ENCODE measurements at regions not wholly inside any gene's neighbourhood (a gene's known extent, or its start where the extent isn't known, plus 50 kb on each side); places are given as distances from the start of the nearest gene placed in this dataset.

DNA sequence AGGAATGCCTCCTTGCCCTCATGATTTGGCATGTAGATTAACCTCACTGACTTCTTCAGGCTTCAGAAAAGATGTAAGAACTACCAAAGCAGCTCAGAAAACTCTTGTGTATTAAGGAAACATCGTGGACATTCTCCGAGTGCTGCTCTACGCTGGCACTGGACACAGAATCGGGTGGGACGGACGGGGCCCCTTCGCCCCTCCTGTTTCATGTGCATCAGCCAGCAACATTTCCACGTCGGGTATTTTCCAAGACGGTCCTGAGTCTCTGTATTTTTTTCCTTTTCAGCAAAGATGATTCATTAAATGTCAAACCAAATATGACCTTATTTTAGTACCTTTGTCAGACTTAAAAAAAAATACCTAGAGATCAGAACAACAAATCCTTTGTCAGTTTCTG lies 583.6 kb downstream of the CCDC171 start:
- Histone ChIP-seq H3K27ac (no peak overlapping the region), H3K36me3 (replicated peaks in 1 of 2) (no peaks in the 10 kb centered on the region), H3K4me3 (no peak overlapping the region), H3K27me3 (no peaks in the 10 kb centered on the region), H3K4me1 (replicated peaks in 1 of 2) (no peaks in the 10 kb centered on the region), H3K9me3 (replicated peaks in 1 of 3) (no peaks in the 10 kb centered on the region)
- intact Hi-C loops (cut with DNase I): loop anchor here in 1 of 2 donors (5.0 kb wide), 1 partner anchor 264 kb away; no protein-coding TSS in a partner anchor
- no peak for DNase-seq
- WGBS, 4 donors: 71 to 96% (median 88%) methylated on average over 10 of the region's 10 CpGs
- TF ChIP-seq, protein P1, sequence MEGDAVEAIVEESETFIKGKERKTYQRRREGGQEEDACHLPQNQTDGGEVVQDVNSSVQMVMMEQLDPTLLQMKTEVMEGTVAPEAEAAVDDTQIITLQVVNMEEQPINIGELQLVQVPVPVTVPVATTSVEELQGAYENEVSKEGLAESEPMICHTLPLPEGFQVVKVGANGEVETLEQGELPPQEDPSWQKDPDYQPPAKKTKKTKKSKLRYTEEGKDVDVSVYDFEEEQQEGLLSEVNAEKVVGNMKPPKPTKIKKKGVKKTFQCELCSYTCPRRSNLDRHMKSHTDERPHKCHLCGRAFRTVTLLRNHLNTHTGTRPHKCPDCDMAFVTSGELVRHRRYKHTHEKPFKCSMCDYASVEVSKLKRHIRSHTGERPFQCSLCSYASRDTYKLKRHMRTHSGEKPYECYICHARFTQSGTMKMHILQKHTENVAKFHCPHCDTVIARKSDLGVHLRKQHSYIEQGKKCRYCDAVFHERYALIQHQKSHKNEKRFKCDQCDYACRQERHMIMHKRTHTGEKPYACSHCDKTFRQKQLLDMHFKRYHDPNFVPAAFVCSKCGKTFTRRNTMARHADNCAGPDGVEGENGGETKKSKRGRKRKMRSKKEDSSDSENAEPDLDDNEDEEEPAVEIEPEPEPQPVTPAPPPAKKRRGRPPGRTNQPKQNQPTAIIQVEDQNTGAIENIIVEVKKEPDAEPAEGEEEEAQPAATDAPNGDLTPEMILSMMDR (IDR thresholded peaks at IDR 0.05): no peak
- TF ChIP-seq POLR2A (IDR thresholded peaks at IDR 0.05): no peak

DNA sequence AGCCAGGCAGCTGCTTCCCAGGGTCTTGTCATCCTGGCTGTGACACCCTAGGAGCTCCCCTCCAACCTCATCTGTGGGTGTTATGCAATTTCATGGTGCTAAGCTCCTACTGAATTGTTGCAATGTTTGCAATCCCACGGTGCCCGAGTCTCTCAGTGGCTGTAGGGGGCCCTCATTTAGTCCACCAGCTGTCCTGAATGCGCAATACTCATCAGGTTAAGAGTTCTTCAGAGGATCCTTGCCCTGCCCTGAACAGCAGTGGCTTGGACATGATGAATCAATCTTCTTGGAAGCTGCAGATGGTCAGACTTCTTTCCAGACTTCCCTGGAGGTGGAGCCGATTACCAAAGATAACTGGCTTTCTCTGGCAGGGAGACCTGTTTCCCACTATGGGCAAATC lies 584.1 kb downstream of the CCDC171 start:
- intact Hi-C loops (cut with DNase I): loop anchor here in 1 of 2 donors (5.0 kb wide), 1 partner anchor 265 kb away; no protein-coding TSS in a partner anchor

DNA sequence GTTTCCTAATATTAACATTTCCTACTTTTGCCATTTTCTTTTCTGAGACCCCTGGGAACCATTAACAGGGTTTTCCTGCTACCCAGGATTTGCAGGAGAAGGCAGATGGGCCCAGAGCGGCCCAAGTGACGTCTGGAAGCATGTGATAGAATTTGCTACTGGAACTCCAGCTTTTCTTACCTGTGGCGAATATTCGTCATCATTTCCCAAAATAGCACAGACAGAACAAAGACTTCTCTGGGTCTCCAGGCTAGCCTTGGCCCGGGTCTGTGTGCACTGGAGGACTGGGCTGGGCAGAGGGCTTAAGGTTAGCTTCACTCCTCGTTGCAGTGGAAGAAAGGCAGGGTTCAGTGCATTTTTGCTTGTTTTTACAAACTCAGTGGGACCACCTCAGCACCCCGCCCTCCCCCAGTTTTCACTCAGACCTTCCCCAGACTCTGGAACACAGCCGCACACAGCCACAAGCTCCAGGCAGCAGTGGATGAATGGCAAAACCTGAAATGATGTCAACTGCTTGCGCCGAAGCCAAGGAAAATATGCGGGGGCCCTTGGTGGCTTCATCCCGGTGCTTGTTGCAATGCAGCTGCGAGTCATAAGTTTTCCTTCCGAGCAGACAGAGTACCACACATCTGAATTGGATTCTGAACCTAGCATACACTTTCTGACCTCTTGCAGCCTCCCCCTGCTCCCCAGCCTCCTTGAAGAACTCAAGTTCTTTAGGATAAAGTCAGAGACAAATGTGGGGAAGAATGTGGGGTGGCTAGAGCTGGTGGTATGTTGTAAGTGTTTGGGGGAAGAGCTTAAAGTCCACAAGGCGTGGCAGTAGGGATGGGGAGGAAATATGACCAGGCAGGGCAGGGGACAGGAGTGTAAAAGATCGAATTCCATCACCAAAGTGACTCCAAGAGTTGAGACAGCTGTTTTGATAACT lies 586.0 kb downstream of the CCDC171 start:
- intact Hi-C loops (cut with DNase I): loop anchor here in 1 of 2 donors (5.0 kb wide), 1 partner anchor 267 kb away; no protein-coding TSS in a partner anchor
- H3K4me3 ChIP-seq: no peak overlapping the region
- H3K27me3 ChIP-seq: no peaks in the 10 kb centered on the region
- no peaks in the 10 kb centered on the region for H3K36me3 ChIP-seq (replicated peaks in 1 of 2)
- peak overlapping the region in 1 of 5 donors; percentile 14 for H3K27ac ChIP-seq
- H3K4me1 ChIP-seq (replicated peaks in 1 of 2): no peaks in the 10 kb centered on the region
- no peaks in the 10 kb centered on the region for H3K9me3 ChIP-seq (replicated peaks in 1 of 3)
- WGBS, 4 donors: 68 to 73% (median 70%) methylated on average over 16 of the region's 16 CpGs
- DNase-seq: peak in 2 of 7 donors; percentile 26 to 27
- TF ChIP-seq, protein P1 (IDR thresholded peaks at IDR 0.05): no peak
- no peak for TF ChIP-seq POLR2A (IDR thresholded peaks at IDR 0.05)

More for the DNA sequence above, 584.1 kb downstream of the CCDC171 start:
- DNase-seq: no peak
- Histone ChIP-seq H3K4me3 (no peak overlapping the region), H3K27ac (no peak overlapping the region), H3K9me3 (replicated peaks in 1 of 3) (no peaks in the 10 kb centered on the region), H3K27me3 (no peaks in the 10 kb centered on the region), H3K36me3 (replicated peaks in 1 of 2) (no peaks in the 10 kb centered on the region), H3K4me1 (replicated peaks in 1 of 2) (no peaks in the 10 kb centered on the region)
- TF ChIP-seq, protein P1 (IDR thresholded peaks at IDR 0.05): no peak
- no peak for TF ChIP-seq POLR2A (IDR thresholded peaks at IDR 0.05)
- WGBS, 4 donors: 75 to 80% (median 78%) methylated on average over 4 of the region's 4 CpGs

DNA sequence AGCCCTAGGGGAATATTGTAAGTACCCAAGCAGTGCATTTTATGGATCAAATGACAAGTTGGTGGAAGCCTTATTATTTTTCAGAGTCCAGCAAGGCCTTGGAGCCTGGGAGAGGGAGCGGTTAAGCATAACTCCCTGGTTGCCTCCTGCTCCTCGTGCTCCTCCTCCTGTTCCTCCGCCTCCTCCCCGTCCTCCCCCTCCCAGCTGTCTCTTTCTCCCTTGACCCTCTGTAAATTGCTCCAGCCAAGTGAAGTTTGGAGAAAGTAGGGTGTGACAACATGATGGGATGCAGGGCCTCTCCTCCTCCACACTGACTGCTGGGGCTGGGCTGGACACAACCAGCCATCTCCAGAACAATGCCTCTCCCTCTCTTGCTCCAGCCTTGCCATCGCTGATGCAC lies 586.9 kb downstream of the CCDC171 start:
- H3K27me3 ChIP-seq: no peaks in the 10 kb centered on the region
- H3K27ac ChIP-seq: no peak overlapping the region
- no peak for DNase-seq
- no peaks in the 10 kb centered on the region for H3K9me3 ChIP-seq (replicated peaks in 1 of 3)
- intact Hi-C loops (cut with DNase I): loop anchor here in 1 of 2 donors (5.0 kb wide), 1 partner anchor 267 kb away; no protein-coding TSS in a partner anchor
- H3K36me3 ChIP-seq (replicated peaks in 1 of 2): no peaks in the 10 kb centered on the region
- H3K4me3 ChIP-seq: no peak overlapping the region
- TF ChIP-seq, protein P1 (IDR thresholded peaks at IDR 0.05): no peak
- no peak for TF ChIP-seq POLR2A (IDR thresholded peaks at IDR 0.05)
- WGBS, 4 donors: 73 to 90% (median 84%) methylated on average over 5 of the region's 5 CpGs
- H3K4me1 ChIP-seq (replicated peaks in 1 of 2): no peaks in the 10 kb centered on the region

Measured in adrenal gland (tissue), 9 donors.